ENCODE measurements at regions not wholly inside any gene's neighbourhood (a gene's known extent, or its start where the extent isn't known, plus 50 kb on each side); places are given as distances from the start of the nearest gene placed in this dataset.

GRCh38 chr14:94904636-94905035 is 134.7 kb upstream of the GSC start:
- Mint-ChIP-seq H3K4me1 (ENCODE audit: unreplicated experiment) (peaks cover 31% of the 10 kb centered on the region), H3K4me3 (ENCODE audit: unreplicated experiment) (no peak overlapping the region), H3K27ac (ENCODE audit: unreplicated experiment) (peak overlapping the region; percentile 72), H3K9me3 (ENCODE audit: unreplicated experiment) (no peaks in the 10 kb centered on the region), H3K36me3 (ENCODE audit: unreplicated experiment) (no peaks in the 10 kb centered on the region), H3K27me3 (ENCODE audit: unreplicated experiment) (no peaks in the 10 kb centered on the region)
- DNase-seq (ENCODE audit: extremely low spot score, unreplicated experiment): no peak
- TF ChIP-seq, protein P1, sequence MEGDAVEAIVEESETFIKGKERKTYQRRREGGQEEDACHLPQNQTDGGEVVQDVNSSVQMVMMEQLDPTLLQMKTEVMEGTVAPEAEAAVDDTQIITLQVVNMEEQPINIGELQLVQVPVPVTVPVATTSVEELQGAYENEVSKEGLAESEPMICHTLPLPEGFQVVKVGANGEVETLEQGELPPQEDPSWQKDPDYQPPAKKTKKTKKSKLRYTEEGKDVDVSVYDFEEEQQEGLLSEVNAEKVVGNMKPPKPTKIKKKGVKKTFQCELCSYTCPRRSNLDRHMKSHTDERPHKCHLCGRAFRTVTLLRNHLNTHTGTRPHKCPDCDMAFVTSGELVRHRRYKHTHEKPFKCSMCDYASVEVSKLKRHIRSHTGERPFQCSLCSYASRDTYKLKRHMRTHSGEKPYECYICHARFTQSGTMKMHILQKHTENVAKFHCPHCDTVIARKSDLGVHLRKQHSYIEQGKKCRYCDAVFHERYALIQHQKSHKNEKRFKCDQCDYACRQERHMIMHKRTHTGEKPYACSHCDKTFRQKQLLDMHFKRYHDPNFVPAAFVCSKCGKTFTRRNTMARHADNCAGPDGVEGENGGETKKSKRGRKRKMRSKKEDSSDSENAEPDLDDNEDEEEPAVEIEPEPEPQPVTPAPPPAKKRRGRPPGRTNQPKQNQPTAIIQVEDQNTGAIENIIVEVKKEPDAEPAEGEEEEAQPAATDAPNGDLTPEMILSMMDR (IDR thresholded peaks at IDR 0.05): no peak

DNA sequence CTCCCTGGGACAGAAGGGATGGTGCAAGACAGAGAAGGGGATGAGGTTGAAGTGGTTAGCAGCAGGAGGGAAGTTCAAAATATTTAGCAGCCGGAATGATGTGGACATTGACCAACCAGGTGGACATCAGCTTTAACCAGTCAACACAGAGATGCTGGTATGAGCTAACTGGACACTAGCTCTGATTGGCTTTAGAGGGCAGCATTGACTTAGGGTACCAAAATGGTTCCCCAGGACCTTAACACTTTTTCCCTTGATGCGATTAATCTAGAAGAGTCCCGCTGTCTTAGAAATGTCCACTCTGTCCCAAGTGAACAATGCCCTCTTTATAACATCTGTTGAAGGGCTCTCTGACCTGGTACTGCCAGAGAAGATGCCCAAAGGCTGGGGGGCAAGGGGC is 134.0 kb upstream of the GSC start:
- H3K9me3 Mint-ChIP-seq (ENCODE audit: unreplicated experiment): no peaks in the 10 kb centered on the region
- TF ChIP-seq, protein P1 (IDR thresholded peaks at IDR 0.05): no peak
- no peaks in the 10 kb centered on the region for H3K36me3 Mint-ChIP-seq (ENCODE audit: unreplicated experiment)
- peaks cover 31% of the 10 kb centered on the region for H3K4me1 Mint-ChIP-seq (ENCODE audit: unreplicated experiment)
- H3K27me3 Mint-ChIP-seq (ENCODE audit: unreplicated experiment): no peaks in the 10 kb centered on the region
- H3K27ac Mint-ChIP-seq (ENCODE audit: unreplicated experiment): no peak overlapping the region
- no peak overlapping the region for H3K4me3 Mint-ChIP-seq (ENCODE audit: unreplicated experiment)
- DNase-seq (ENCODE audit: extremely low spot score, unreplicated experiment): no peak

DNA sequence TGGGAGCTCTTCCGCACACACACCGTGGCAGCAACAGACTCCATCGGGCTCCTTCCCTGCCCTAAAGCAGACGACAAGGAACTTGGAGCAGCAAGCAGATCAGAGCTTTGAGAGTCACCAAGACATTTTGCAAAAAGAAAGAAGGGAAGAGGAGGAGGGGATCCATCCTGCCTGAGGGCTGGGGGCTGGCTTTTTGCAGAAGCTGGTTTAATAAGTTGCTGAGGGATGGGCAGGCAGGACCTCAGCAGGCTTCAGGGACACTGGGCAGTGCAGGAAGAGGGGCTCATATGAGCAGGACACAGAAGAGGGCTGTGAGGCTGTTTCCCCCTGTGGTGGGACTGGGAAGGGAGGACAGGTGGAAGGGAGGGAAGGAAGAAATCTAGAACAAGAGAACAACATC is 133.4 kb upstream of the GSC start:
- Mint-ChIP-seq H3K27ac (ENCODE audit: unreplicated experiment) (no peak overlapping the region), H3K9me3 (ENCODE audit: unreplicated experiment) (no peaks in the 10 kb centered on the region), H3K27me3 (ENCODE audit: unreplicated experiment) (no peaks in the 10 kb centered on the region), H3K4me1 (ENCODE audit: unreplicated experiment) (peaks cover 31% of the 10 kb centered on the region), H3K36me3 (ENCODE audit: unreplicated experiment) (no peaks in the 10 kb centered on the region), H3K4me3 (ENCODE audit: unreplicated experiment) (no peak overlapping the region)
- DNase-seq (ENCODE audit: extremely low spot score, unreplicated experiment): no peak
- TF ChIP-seq, protein P1 (IDR thresholded peaks at IDR 0.05): no peak

DNA sequence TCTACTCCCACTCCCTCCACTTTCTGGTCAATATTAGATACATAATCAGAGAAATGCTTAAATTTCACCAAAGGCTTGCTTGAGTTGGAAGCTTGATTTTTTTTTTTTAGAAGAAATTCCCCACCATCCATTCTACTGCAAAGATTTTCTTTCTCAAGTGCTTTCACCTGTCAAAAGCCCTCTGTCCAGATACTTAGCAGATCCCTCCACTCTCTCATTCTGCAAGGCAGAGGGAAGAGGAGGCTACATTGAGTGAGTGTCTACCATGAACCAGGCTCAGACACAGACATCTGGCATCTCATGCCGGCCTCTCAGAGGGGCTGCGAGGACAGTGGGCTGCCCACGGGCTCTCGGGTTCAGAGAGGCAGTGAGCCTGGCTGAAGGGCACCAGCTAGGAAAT is 127.6 kb upstream of the GSC start:
- H3K4me3 Mint-ChIP-seq (ENCODE audit: unreplicated experiment): no peak overlapping the region
- H3K9me3 Mint-ChIP-seq (ENCODE audit: unreplicated experiment): no peaks in the 10 kb centered on the region
- peak overlapping the region; percentile 6 for H3K27ac Mint-ChIP-seq (ENCODE audit: unreplicated experiment)
- H3K4me1 Mint-ChIP-seq (ENCODE audit: unreplicated experiment): peaks cover 14% of the 10 kb centered on the region
- no peaks in the 10 kb centered on the region for H3K27me3 Mint-ChIP-seq (ENCODE audit: unreplicated experiment)
- TF ChIP-seq, protein P1 (IDR thresholded peaks at IDR 0.05): no peak
- no peaks in the 10 kb centered on the region for H3K36me3 Mint-ChIP-seq (ENCODE audit: unreplicated experiment)
- DNase-seq (ENCODE audit: extremely low spot score, unreplicated experiment): no peak

GRCh38 chr14:94897082-94897481 is 127.2 kb upstream of the GSC start:
- Mint-ChIP-seq H3K9me3 (ENCODE audit: unreplicated experiment) (no peaks in the 10 kb centered on the region), H3K27me3 (ENCODE audit: unreplicated experiment) (no peaks in the 10 kb centered on the region), H3K36me3 (ENCODE audit: unreplicated experiment) (no peaks in the 10 kb centered on the region), H3K27ac (ENCODE audit: unreplicated experiment) (peak overlapping the region; percentile 33), H3K4me3 (ENCODE audit: unreplicated experiment) (no peak overlapping the region), H3K4me1 (ENCODE audit: unreplicated experiment) (peaks cover 14% of the 10 kb centered on the region)
- DNase-seq (ENCODE audit: extremely low spot score, unreplicated experiment): no peak
- TF ChIP-seq, protein P1 (IDR thresholded peaks at IDR 0.05): no peak
